GM18517 (cell line): ENCODE measurements at regions not wholly inside any gene's neighbourhood (a gene's known extent, or its start where the extent isn't known, plus 50 kb on each side); places are given as distances from the start of the nearest gene placed in this dataset.
A peak's percentile ranks its signal among the peaks of the same experiment; 100 is the strongest.

Experiments
- ATAC-seq: cut with Tn5 transposase; IDR thresholded peaks from one replicate; pipeline ENCODE4 v1.9.1; 2021; ENCODE audit warnings: mild to moderate bottlenecking, moderate library complexity; ENCODE audit not compliant: unreplicated experiment

GRCh38 chr9:87436716-87437115, 61.0 kb upstream of the DAPK1 start:
- no peak for ATAC-seq

- no peak for ATAC-seq
Observed at GRCh38 chr9:87437966-87438365, 59.7 kb upstream of the DAPK1 start.

- ATAC-seq: no peak
Observed at GRCh38 chr9:87441251-87441650, 56.4 kb upstream of the DAPK1 start.

GRCh38 chr9:87442451-87442850, 55.2 kb upstream of the DAPK1 start:
- no peak for ATAC-seq

- no peak for ATAC-seq
Observed at GRCh38 chr9:87443006-87443405, 54.7 kb upstream of the DAPK1 start.

- ATAC-seq: no peak
Observed at GRCh38 chr9:87443461-87443860, 54.2 kb upstream of the DAPK1 start.

GRCh38 chr9:87445646-87446045, 52.0 kb upstream of the DAPK1 start:
- peak; percentile 96 for ATAC-seq

GRCh38 chr9:87446527-87446926, 51.1 kb upstream of the DAPK1 start:
- ATAC-seq: no peak

GRCh38 chr9:87447547-87448432, 49.9 kb upstream of the DAPK1 start:
- ATAC-seq: no peak
